AG09309 (cell line): ENCODE measurements at regions not wholly inside any gene's neighbourhood (a gene's known extent, or its start where the extent isn't known, plus 50 kb on each side); places are given as distances from the start of the nearest gene placed in this dataset.

Source experiments
- DNase-seq: peaks from one replicate; pipeline ENCODE4 v3.0.0-alpha.2; 2010; ENCODE audit warnings: low read depth
- H3K4me3 ChIP-seq: 2 replicates; pipeline ENCODE4 v1.5.1; 2011; ENCODE audit warnings: mild to moderate bottlenecking, low read depth, low read length, moderate library complexity; ENCODE audit not compliant: control insufficient read depth
- TF ChIP-seq, protein P1 (sequence below): IDR thresholded peaks from 2 replicates; pipeline ENCODE4 v1.5.1; 2011; ENCODE audit warnings: mild to moderate bottlenecking, low read depth, low read length, inconsistent platforms; ENCODE audit not compliant: insufficient read depth, control insufficient read depth; ENCODE audit errors: missing control alignments

DNA sequence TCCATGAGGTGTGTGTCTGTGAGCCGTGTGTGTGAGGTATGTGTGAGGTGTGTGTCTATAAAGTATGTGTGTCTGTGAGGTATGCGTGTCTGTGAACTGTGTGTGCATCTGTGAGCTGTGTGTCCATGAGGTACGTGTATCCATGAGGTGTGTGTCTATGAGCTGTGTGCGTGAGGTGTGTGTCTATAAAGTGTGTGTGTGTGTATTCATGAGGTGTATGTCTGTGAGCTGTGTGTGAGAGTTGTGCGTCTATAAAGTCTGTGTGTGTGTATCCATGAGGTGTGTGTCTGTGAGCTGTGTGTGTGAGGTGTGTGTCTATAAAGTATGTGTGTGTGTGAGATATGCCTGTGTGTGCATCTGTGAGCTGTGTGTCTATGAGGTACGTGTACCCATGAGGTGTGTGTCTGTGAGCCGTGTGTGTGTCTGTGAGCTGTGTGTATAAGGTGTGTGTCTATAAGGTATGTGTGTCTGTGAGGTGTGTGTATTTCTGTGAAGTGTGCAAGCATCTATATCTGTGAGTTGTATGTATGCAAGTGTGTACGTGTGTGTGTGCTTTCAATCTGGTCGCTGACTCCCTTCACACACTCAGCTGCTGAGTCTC lies 91.9 kb upstream of the FOXP4 start:
- no peak for DNase-seq
- no peak overlapping the region for H3K4me3 ChIP-seq
- TF ChIP-seq, protein P1, sequence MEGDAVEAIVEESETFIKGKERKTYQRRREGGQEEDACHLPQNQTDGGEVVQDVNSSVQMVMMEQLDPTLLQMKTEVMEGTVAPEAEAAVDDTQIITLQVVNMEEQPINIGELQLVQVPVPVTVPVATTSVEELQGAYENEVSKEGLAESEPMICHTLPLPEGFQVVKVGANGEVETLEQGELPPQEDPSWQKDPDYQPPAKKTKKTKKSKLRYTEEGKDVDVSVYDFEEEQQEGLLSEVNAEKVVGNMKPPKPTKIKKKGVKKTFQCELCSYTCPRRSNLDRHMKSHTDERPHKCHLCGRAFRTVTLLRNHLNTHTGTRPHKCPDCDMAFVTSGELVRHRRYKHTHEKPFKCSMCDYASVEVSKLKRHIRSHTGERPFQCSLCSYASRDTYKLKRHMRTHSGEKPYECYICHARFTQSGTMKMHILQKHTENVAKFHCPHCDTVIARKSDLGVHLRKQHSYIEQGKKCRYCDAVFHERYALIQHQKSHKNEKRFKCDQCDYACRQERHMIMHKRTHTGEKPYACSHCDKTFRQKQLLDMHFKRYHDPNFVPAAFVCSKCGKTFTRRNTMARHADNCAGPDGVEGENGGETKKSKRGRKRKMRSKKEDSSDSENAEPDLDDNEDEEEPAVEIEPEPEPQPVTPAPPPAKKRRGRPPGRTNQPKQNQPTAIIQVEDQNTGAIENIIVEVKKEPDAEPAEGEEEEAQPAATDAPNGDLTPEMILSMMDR = no peak

GRCh38 chr6:41455410-41455809 lies 90.8 kb upstream of the FOXP4 start:
- DNase-seq = no peak
- H3K4me3 ChIP-seq = no peak overlapping the region
- TF ChIP-seq, protein P1 = no peak

DNA sequence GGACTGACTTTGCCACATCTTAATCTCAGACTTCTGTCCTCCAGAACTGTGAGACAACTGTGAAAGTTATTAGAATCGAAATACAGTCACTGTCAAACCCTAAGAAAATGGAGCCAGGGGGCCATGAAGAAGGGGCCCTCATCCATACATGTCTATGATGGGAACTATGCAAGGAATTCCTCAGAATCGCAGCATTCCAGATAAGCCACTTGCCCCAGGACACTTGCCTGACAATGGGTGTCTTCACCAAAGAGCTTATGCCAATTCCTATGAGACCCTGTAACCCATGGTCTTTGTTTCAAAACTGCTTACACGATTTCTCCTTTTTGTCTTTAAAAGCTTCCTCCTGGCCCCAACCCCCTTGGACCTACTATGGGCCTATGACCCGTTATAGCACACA lies 90.4 kb upstream of the FOXP4 start:
- no peak overlapping the region for H3K4me3 ChIP-seq
- no peak for DNase-seq
- TF ChIP-seq, protein P1 = no peak

GRCh38 chr6:41457303-41457670 lies 88.9 kb upstream of the FOXP4 start:
- no peak overlapping the region for H3K4me3 ChIP-seq
- TF ChIP-seq, protein P1 = no peak
- no peak for DNase-seq

DNA sequence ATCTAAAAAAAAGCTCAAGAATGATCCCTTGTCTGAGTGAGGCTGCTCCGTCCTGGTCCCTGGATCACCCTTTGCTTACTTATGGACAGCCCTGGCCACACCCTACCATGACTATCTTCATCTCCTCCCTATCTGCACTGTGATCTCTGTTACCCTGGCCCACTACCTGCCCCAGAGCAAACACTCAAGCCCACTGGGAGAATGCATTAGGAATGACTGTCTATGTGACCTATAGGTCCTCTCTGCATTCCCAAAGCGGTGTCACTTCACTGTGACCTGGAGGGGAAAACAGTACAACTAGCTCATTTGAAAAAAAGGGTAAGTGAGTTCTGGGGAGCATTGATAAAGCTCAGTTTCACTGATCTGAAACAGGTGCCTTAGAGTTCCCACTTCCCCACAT lies 86.4 kb upstream of the FOXP4 start:
- TF ChIP-seq, protein P1 = no peak
- no peak overlapping the region for H3K4me3 ChIP-seq
- no peak for DNase-seq

DNA sequence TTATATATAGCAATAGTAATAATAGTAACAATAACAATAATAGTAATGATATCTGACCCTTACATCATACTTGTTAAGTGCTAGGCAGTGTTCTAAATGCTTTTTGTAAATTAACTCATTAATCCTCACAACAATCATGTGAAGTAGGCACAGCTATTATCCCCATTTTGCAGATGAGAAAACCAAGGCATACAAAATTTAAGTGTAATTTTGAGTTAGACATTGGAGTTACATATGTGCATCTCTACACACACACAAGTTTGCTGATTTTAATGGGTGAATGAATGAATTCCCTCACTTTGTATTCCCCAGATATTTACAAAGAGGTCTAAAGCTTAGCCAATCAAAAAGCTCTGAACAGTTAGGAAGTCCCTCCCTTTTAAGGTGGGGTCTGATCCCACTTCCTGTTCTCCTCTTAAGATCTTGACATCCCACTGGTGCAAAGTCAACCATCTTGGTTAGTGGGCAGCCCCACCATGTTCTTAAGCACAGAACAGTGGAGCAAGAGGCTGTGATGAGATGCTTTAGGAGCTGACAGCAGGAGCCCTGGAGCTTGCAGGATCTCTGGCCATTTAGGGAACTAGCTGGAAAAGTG lies 85.3 kb upstream of the FOXP4 start:
- DNase-seq = no peak
- TF ChIP-seq, protein P1 = no peak
- no peak overlapping the region for H3K4me3 ChIP-seq
